K562 (cell line): ENCODE measurements at regions not wholly inside any gene's neighbourhood (a gene's known extent, or its start where the extent isn't known, plus 50 kb on each side); places are given as distances from the start of the nearest gene placed in this dataset. TPM values are rescaled to one million over a fixed set of nuclear protein-coding genes. Genes with fewer than 3 reads are reported as not detected.

Source experiments
- ATAC-seq: fragments of 200-7000 bp; cut with Tn5 transposase; 3 replicates; pipeline ENCODE4 v1.9.1; 2020; ENCODE audit warnings: moderate library complexity
- BruUV-seq: library from RNA; stranded (reverse); fragments of 400-500 nt; replicated peaks from 2 replicates; lab custom pipeline; 2021; lab: Mats Ljungman, UMichigan
- CTCF ChIA-PET: fragments of 300-600 bp; formaldehyde crosslinking; extraction: SDS; loops from one replicate; lab custom pipeline; 2021; ENCODE audit warnings: low intra/inter-chr PET ratio; lab: Yijun Ruan, JAX
- POLR2A ChIA-PET: fragments of 300-600, 350-650 bp; sonication (Branson Sonifier 250); formaldehyde crosslinking; extraction: SDS; loops from one replicate; lab custom pipeline; 2021; ENCODE audit warnings: antibody characterized with exemption, inconsistent platforms; lab: Yijun Ruan, JAX
- DNase-seq, 4 experiments: peaks; one replicate each; pipeline versions ENCODE4 v3.0.0 to v3.0.0-alpha.2; 2011 to 2018; ENCODE audit warnings: low spot score in 3 of 4, mixed read lengths in 3 of 4; ENCODE audit errors: extremely low read depth in 1 of 4
- FAIRE-seq: peaks from 2 replicates; lab custom pipeline; 2011; peaks lifted over from hg19 to GRCh38; lab: Jason Lieb, UNC
- H2AFZ ChIP-seq: 2 replicates; pipeline ENCODE4 v1.6.0; 2011; ENCODE audit warnings: low read depth, low read length, control low read depth, inconsistent platforms
- H3K27ac ChIP-seq: fragments of 200-600 bp; 3 replicates; pipeline ENCODE4 v1.8.0; 2011; ENCODE audit warnings: low read depth, mild to moderate bottlenecking, control low read depth, inconsistent platforms, low read length, moderate library complexity, mixed read lengths; ENCODE audit errors: extremely low read depth
- H3K27me3 ChIP-seq, 2 experiments: fragments of 300-600 bp in 1 of 2; 2 replicates in 1 of 2; 3 replicates in 1 of 2; pipeline versions ENCODE4 v1.6.0 to v1.8.0; 2011; ENCODE audit warnings: inconsistent platforms in 2 of 2, low read length in 2 of 2, mild to moderate bottlenecking in 1 of 2, mixed read lengths in 1 of 2, moderate library complexity in 1 of 2; ENCODE audit not compliant: control insufficient read depth in 2 of 2, insufficient read depth in 2 of 2
- H3K36me3 ChIP-seq: fragments of 300-600 bp; 3 replicates; pipeline ENCODE4 v1.8.0; 2011; ENCODE audit warnings: mild to moderate bottlenecking, low read length, inconsistent platforms; ENCODE audit not compliant: control insufficient read depth, insufficient read depth
- H3K4me1 ChIP-seq, 2 experiments: fragments of 200-600 bp in 1 of 2; replicated peaks in 1 of 2; 2 replicates in 1 of 2; 3 replicates in 1 of 2; pipeline versions ENCODE4 v1.5.1 to v1.8.0; 2011; ENCODE audit warnings: inconsistent platforms in 2 of 2, low read length in 2 of 2, mild to moderate bottlenecking in 1 of 2, mixed read lengths in 1 of 2, moderate library complexity in 1 of 2; ENCODE audit not compliant: control insufficient read depth in 2 of 2, insufficient read depth in 2 of 2
- H3K4me2 ChIP-seq: 2 replicates; pipeline ENCODE4 v1.6.1; 2011; ENCODE audit warnings: low read length, control low read depth, inconsistent platforms, mixed read lengths; ENCODE audit not compliant: insufficient read depth
- H3K4me3 ChIP-seq: fragments of 200-600 bp; sonication (generic), shearing (Covaris generic); 2 replicates; pipeline ENCODE4 v1.5.1; 2016; ENCODE audit warnings: control low read depth, inconsistent platforms
- H3K79me2 ChIP-seq: fragments of 200-600 bp; 3 replicates; pipeline ENCODE4 v1.8.0; 2011; ENCODE audit warnings: low read length, inconsistent platforms; ENCODE audit not compliant: control insufficient read depth, insufficient read depth
- H3K9ac ChIP-seq, 2 experiments: 2 replicates each; pipeline versions ENCODE4 v1.6.0 to v1.6.1; 2011; ENCODE audit warnings: low read depth in 2 of 2, low read length in 2 of 2, control low read depth in 1 of 2, inconsistent platforms in 1 of 2, mild to moderate bottlenecking in 1 of 2, mixed read lengths in 1 of 2; ENCODE audit not compliant: insufficient read depth in 1 of 2
- H3K9me1 ChIP-seq: one replicate; pipeline ENCODE4 v1.6.0; 2011; ENCODE audit warnings: inconsistent platforms, mild to moderate bottlenecking, low read length, moderate library complexity; ENCODE audit not compliant: control insufficient read depth, insufficient read depth
- H3K9me3 ChIP-seq: replicated peaks from 2 replicates; pipeline ENCODE4 v1.5.1; 2011; ENCODE audit warnings: low read depth, low read length, inconsistent platforms; ENCODE audit not compliant: control insufficient read depth, insufficient read depth
- H4K20me1 ChIP-seq: replicated peaks from 2 replicates; pipeline ENCODE4 v1.6.1; 2011; ENCODE audit warnings: low read length, inconsistent platforms, mixed read lengths; ENCODE audit not compliant: control insufficient read depth, insufficient read depth
- EP300 ChIP-seq: IDR thresholded peaks from 2 replicates; pipeline ENCODE4 v1.6.1; 2012; ENCODE audit warnings: low read length, improper control_type of control experiment
- FUS ChIP-seq: fragments of 200-400 bp; formaldehyde crosslinking; optimal IDR thresholded peaks from 2 replicates; pipeline ENCODE3; 2017; ENCODE audit warnings: low read depth, low read length
- SRSF3 ChIP-seq: fragments of 200-400 bp; formaldehyde crosslinking; IDR thresholded peaks from 2 replicates; pipeline ENCODE4 v1.6.1; 2016; ENCODE audit warnings: mild to moderate bottlenecking, low read length, moderate library complexity; ENCODE audit not compliant: insufficient read depth
- WGBS: fragments of 100-300 bp; shearing (Covaris generic); methylation state at CpG from one replicate; pipeline ENCODE4 v1.1.6; 2016; ENCODE audit warnings: low coverage, mixed read lengths; ENCODE audit not compliant: insufficient coverage; ENCODE audit errors: missing lambda C conversion rate; 5-methylcytosine and 5-hydroxymethylcytosine counted together
- in situ Hi-C: fragments of 300-500 bp; cut with MboI; formaldehyde crosslinking; loops from 4 replicates; pipeline ENCODE4 v1.15.0; 2018; ENCODE audit warnings: inconsistent platforms, mixed read lengths
- intact Hi-C: fragments of 100-400 bp; cut with micrococcal nuclease; formaldehyde crosslinking; loops from 2 replicates; pipeline ENCODE4 v1.14.2; 2022
- small RNA-seq: library from RNA; depleted of rRNA; stranded (forward); fragments of <200 nt; gene quantifications from one replicate; pipeline ENCODE3, GENCODE V24; 2014

- no peak for ATAC-seq
- Histone ChIP-seq H3K9ac (no peak overlapping the region), H3K9me3 (no peaks in the 10 kb centered on the region), H3K4me3 (no peak overlapping the region), H3K36me3 (no peaks in the 10 kb centered on the region), H4K20me1 (no peaks in the 10 kb centered on the region), H3K9me1 (no peaks in the 10 kb centered on the region), H2AFZ (no peak overlapping the region), H3K4me1 (no peaks in the 10 kb centered on the region), H3K4me2 (no peak overlapping the region), H3K27me3 (no peaks in the 10 kb centered on the region), H3K27ac (no peak overlapping the region), H3K79me2 (no peaks in the 10 kb centered on the region)
- ChIA-PET POLR2A (no interaction called here), CTCF (no interaction called here)
- in situ Hi-C loops, result no loop called here
- TF ChIP-seq SRSF3 (no peak), EP300 (no peak), FUS (no peak)
- 0% methylated on average over 4 of the region's 4 CpGs for WGBS
- no TSS peak for BruUV-seq
- no peak for FAIRE-seq
- intact Hi-C loops, result no loop called here
- no peak for DNase-seq
Observed at GRCh38 chr5:52735139-52735538, 52.6 kb upstream of the ITGA1 start.

Small RNA genes lying in the stretch of these regions (small RNA-seq; reads per million reads assigned to genes)
- not detected for gene RPS17P11
